ENCODE measurements at regions not wholly inside any gene's neighbourhood (a gene's known extent, or its start where the extent isn't known, plus 50 kb on each side); places are given as distances from the start of the nearest gene placed in this dataset.

DNA sequence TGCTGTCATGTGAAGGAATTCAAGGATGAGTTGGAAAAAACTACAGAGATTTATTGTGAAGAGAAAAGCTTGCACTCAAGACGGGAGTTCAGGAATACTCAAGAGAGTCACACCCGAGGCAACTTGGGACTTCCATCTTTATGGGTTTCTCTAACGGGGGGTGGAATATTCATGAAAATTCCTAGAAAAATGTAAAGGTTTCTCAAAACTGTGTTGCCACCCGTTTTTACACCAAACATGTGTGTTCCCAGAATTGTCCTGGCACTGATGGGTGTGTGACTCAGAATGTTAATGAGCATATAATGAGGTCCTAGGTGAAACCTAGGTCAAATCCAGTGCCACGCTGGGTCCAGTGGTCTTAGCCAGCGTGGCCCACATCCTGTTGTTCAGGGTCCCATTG, 381.5 kb downstream of the CDH26 start:
- H3K4me3 ChIP-seq (ENCODE audit: low read depth, low read length) = no peak overlapping the region

DNA sequence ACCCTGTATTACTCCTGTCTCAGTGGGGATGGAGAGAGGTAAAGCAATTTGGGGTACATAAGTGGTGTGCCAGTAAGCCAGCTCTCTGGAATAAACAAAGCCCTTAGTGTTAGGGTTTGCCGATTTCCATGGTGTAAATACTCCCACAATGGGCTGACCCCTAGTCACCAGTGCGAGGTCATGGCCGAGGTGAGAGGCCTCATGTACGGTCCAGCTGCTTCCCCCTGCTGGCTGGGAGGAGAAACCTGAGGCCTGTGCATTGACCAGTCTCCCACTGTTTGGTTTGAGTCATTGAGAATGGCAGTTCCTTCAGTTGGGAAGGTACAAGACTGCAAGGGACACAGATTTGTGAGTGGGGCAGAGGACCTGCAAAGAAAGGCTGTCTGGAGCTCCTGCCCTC, 382.0 kb downstream of the CDH26 start:
- H3K27me3 ChIP-seq = no peaks in the 10 kb centered on the region

More for the DNA sequence above, 381.5 kb downstream of the CDH26 start:
- Histone ChIP-seq H3K9me3 (no peaks in the 10 kb centered on the region), H3K36me3 (no peaks in the 10 kb centered on the region), H3K27me3 (no peaks in the 10 kb centered on the region), H3K4me1 (no peaks in the 10 kb centered on the region)
- DNase-seq = no peak
- TF ChIP-seq, protein P1, sequence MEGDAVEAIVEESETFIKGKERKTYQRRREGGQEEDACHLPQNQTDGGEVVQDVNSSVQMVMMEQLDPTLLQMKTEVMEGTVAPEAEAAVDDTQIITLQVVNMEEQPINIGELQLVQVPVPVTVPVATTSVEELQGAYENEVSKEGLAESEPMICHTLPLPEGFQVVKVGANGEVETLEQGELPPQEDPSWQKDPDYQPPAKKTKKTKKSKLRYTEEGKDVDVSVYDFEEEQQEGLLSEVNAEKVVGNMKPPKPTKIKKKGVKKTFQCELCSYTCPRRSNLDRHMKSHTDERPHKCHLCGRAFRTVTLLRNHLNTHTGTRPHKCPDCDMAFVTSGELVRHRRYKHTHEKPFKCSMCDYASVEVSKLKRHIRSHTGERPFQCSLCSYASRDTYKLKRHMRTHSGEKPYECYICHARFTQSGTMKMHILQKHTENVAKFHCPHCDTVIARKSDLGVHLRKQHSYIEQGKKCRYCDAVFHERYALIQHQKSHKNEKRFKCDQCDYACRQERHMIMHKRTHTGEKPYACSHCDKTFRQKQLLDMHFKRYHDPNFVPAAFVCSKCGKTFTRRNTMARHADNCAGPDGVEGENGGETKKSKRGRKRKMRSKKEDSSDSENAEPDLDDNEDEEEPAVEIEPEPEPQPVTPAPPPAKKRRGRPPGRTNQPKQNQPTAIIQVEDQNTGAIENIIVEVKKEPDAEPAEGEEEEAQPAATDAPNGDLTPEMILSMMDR (IDR thresholded peaks at IDR 0.05; ENCODE audit: low read depth, low read length) = no peak

DNA sequence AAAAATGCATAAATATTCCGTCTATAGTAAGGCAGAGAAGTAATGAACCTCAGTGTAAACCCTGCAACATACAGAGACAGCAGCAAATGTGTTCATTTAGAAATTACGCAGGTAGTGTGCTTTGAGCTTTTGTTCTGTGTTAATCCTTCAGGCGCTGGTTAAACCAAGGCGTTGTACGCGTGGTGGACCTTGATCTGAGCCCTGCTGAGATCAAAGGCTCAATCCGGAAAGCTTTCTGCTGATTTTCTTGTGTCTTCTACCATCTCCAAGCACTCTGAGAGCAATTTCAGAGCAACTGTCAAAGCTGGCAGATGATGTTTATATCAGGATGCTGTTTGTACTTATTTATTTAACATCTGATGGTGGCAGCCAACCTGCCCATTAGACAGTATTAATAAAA, 382.8 kb downstream of the CDH26 start:
- H3K4me3 ChIP-seq (ENCODE audit: low read depth, low read length) = no peak overlapping the region
- no peaks in the 10 kb centered on the region for H3K27me3 ChIP-seq
- no peaks in the 10 kb centered on the region for H3K9me3 ChIP-seq
- no peaks in the 10 kb centered on the region for H3K4me1 ChIP-seq
- TF ChIP-seq, protein P1 (IDR thresholded peaks at IDR 0.05; ENCODE audit: low read depth, low read length) = no peak
- DNase-seq = no peak
- no peaks in the 10 kb centered on the region for H3K36me3 ChIP-seq

More for the DNA sequence above, 382.0 kb downstream of the CDH26 start:
- Histone ChIP-seq H3K4me1 (no peaks in the 10 kb centered on the region), H3K4me3 (ENCODE audit: low read depth, low read length) (no peak overlapping the region), H3K9me3 (no peaks in the 10 kb centered on the region), H3K36me3 (no peaks in the 10 kb centered on the region)
- TF ChIP-seq, protein P1 (IDR thresholded peaks at IDR 0.05; ENCODE audit: low read depth, low read length) = no peak
- no peak for DNase-seq

DNA sequence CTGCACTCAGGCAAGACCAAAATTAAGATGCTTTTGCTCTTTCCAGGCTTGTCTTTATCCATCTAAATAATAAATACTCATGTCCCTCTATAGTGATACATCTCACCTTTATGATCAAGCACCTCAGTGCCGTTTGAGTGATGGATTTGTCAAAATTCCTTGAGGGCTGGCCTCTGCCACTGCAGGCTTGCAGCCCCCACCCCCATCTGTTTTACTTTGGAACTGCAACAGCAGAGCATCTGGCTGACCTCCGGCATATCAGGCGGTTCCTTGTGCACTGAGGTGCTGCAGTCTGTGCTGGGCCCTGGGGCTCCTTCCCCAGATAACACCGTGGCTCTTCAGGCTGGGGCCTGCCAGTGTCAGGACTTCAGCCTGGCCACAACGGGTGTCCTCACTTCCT, 386.9 kb downstream of the CDH26 start:
- H3K9me3 ChIP-seq = no peaks in the 10 kb centered on the region; the same call in none of the 2 replicates
- no peak for DNase-seq
- no peak overlapping the region for H3K4me3 ChIP-seq (ENCODE audit: low read depth, low read length)

DNA sequence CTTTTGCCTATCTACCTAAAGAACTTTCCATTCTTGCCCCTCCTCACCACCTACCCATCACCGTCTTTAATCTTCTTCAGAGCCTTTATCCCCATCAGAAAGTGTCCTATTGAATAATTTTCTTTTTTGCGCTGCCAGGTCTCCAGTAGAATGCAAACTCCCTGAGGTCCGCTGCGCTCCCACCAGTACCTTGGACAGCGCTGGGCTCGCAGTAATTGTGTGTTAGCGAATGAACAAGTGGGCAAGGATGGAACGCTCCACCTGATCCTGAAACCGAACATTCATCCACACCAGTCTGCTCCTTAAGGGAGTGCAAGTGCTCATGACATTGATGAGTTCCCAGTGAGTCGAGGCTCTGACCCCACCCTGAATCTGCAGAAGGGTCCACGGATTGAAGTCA, 391.2 kb downstream of the CDH26 start:
- no peak for DNase-seq
- H3K4me1 ChIP-seq = no peaks in the 10 kb centered on the region
- TF ChIP-seq, protein P1 (IDR thresholded peaks at IDR 0.05; ENCODE audit: low read depth, low read length) = no peak
- no peaks in the 10 kb centered on the region for H3K36me3 ChIP-seq
- H3K4me3 ChIP-seq (ENCODE audit: low read depth, low read length) = no peak overlapping the region
- no peaks in the 10 kb centered on the region; the same call in none of the 2 replicates for H3K9me3 ChIP-seq
- H3K27me3 ChIP-seq = no peaks in the 10 kb centered on the region

More for the DNA sequence above, 386.9 kb downstream of the CDH26 start:
- H3K36me3 ChIP-seq = no peaks in the 10 kb centered on the region
- no peaks in the 10 kb centered on the region for H3K27me3 ChIP-seq
- H3K4me1 ChIP-seq = no peaks in the 10 kb centered on the region
- TF ChIP-seq, protein P1 (IDR thresholded peaks at IDR 0.05; ENCODE audit: low read depth, low read length) = no peak

DNA sequence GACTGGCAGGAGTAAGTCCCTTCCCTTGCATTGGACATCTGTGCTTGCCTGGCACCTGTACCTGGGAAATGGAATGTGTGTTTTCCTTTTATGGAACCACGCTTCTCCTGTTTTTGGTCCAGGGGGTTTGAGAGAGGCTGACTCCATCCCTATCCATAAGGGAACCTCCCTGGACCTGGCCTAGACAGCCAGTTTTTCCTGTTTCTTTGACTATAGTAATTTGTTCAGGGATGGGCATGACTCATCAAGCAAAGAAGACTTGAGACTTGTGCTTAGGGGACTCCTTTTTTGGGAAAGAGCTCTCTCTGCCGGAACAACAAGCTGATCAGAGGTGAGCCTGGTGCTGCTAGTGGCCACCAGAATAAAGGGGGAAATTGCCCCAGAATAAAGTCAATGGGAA, 393.8 kb downstream of the CDH26 start:
- no peaks in the 10 kb centered on the region for H3K27me3 ChIP-seq
- DNase-seq = no peak
- no peaks in the 10 kb centered on the region for H3K36me3 ChIP-seq
- H3K9me3 ChIP-seq = no peaks in the 10 kb centered on the region; the same call in 1 of the 2 replicates
- no peak overlapping the region for H3K4me3 ChIP-seq (ENCODE audit: low read depth, low read length)
- no peaks in the 10 kb centered on the region for H3K4me1 ChIP-seq
- TF ChIP-seq, protein P1 (IDR thresholded peaks at IDR 0.05; ENCODE audit: low read depth, low read length) = no peak
